Lower leg skin (tissue), 4 donors: ENCODE measurements at regions not wholly inside any gene's neighbourhood (a gene's known extent, or its start where the extent isn't known, plus 50 kb on each side); places are given as distances from the start of the nearest gene placed in this dataset.

Source experiments
- DNase-seq, 2 donors: peaks; one replicate each; pipeline ENCODE4 v3.0.0-alpha.2; 2019; ENCODE audit warnings: low spot score in 2 of 2
- H3K4me3 ChIP-seq: fragments of 200-600 bp; sonication (generic); 2 replicates; pipeline ENCODE4 v1.5.1; 2017; ENCODE audit warnings: mild to moderate bottlenecking, low read depth; ENCODE audit not compliant: poor library complexity, severe bottlenecking
- POLR2A ChIP-seq, 2 donors: fragments of 450-650 bp; IDR thresholded peaks; one replicate each; pipeline ENCODE4 v1.6.1; 2016 to 2017; ENCODE audit warnings: antibody characterized with exemption in 2 of 2, mild to moderate bottlenecking in 1 of 2, moderate library complexity in 1 of 2
- WGBS, 2 donors: methylation state at CpG; one replicate each; pipeline ENCODE4 v1.1.5; 2018; 5-methylcytosine and 5-hydroxymethylcytosine counted together
- intact Hi-C: fragments of 100-400 bp; cut with DNase I; formaldehyde crosslinking; loops from one replicate; pipeline ENCODE4 v1.15.0; 2023; ENCODE audit warnings: low total_unique reads
- TF ChIP-seq, protein P1 (sequence below), 3 donors: fragments of 450-650 bp; IDR thresholded peaks; one replicate each; pipeline ENCODE4 v1.5.1; 2016; ENCODE audit warnings: antibody characterized with exemption in 3 of 3, mild to moderate bottlenecking in 3 of 3, moderate library complexity in 2 of 3

DNA sequence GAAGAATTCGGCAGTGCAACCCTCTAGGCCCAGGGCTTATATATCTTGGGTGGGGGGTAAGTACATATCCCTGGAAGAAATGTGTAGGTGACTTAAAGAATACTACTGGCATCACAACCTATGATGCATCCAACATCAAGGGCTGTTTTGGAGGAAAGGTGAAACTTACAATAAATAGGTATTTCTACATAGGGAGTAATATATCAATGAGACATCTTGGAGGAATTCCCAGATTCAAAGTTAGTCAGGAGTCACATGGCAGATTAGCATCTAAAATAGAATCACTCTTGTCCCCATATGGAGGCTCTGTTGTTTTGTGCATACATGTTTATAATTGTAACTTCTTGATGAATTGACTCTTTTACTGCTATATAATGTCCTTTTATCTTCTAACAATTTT lies 375.5 kb downstream of the PAX1 start:
- 17 to 19% methylated on average over 1 of the region's 1 CpG for WGBS, 2 donors
- intact Hi-C loops = no loop called here
- no peak for DNase-seq
- no peak overlapping the region for H3K4me3 ChIP-seq
- TF ChIP-seq POLR2A (IDR thresholded peaks at IDR 0.05) = no peak
- TF ChIP-seq, protein P1, sequence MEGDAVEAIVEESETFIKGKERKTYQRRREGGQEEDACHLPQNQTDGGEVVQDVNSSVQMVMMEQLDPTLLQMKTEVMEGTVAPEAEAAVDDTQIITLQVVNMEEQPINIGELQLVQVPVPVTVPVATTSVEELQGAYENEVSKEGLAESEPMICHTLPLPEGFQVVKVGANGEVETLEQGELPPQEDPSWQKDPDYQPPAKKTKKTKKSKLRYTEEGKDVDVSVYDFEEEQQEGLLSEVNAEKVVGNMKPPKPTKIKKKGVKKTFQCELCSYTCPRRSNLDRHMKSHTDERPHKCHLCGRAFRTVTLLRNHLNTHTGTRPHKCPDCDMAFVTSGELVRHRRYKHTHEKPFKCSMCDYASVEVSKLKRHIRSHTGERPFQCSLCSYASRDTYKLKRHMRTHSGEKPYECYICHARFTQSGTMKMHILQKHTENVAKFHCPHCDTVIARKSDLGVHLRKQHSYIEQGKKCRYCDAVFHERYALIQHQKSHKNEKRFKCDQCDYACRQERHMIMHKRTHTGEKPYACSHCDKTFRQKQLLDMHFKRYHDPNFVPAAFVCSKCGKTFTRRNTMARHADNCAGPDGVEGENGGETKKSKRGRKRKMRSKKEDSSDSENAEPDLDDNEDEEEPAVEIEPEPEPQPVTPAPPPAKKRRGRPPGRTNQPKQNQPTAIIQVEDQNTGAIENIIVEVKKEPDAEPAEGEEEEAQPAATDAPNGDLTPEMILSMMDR (IDR thresholded peaks at IDR 0.05) = no peak

DNA sequence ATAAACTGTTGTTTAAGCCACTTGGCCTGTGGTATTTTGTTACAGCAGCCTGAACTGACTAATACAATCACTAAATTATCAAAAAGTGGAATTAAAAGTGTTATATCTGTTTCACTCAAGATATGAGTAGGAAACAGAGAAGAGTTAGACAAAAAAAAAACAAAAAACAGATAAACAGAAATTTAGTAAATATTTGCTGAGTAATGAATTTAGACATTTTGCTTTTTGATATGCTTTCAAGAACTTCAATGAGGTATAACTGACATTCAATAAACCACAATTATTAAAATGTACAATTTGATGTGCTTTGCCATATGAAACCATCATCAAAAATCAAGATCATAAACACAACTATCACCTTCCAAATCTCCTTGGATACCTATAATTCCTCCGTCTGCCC lies 369.2 kb downstream of the PAX1 start:
- no peak for DNase-seq
- WGBS, 2 donors = 79 to 86% methylated on average over 1 of the region's 1 CpG
- no peak overlapping the region for H3K4me3 ChIP-seq
- TF ChIP-seq, protein P1 (IDR thresholded peaks at IDR 0.05) = no peak
- no peak for TF ChIP-seq POLR2A (IDR thresholded peaks at IDR 0.05)
- intact Hi-C loops = no loop called here

DNA sequence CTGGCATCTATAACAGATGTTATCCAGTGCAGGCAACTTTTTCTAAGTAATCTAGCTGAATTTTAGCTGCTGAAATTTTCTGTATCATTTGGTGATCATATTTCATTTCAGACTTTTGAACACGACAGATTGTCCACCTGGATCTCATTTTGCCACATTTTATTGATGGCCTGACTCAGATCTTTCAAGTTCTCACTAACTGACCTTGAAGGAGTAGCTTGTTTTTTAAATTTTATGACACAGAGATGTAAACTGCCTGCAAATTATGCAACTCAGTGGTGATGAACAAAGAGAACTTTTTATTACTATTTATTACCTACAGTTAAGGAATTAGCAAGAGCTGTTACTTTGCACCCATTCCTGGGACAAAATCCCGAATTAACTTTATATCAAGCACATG lies 366.4 kb downstream of the PAX1 start:
- intact Hi-C loops = no loop called here
- TF ChIP-seq, protein P1 (IDR thresholded peaks at IDR 0.05) = no peak
- TF ChIP-seq POLR2A (IDR thresholded peaks at IDR 0.05) = no peak
- 45 to 47% methylated on average over 2 of the region's 2 CpGs for WGBS, 2 donors
- no peak overlapping the region for H3K4me3 ChIP-seq
- no peak for DNase-seq

DNA sequence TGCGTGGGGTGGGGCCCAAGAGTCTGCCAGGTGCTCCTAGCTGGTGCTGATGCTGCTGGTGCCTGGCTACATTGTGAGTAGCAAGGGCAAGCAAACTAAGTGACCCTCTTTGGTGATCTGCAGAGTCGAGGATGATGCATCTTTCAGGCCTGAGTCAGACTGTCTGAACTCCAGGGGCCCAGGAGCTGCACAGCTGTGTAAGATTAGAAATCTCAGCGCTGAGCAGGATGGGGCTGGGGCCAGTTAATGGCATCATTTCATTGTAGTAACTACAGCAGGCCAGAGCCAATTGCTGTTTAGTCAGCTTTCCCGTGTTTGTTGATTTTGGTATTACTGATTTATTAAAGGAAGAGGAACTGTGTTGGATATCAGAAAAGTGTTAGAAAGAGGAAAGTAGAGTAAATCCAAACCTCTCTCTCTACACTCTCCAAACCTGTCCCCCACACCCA lies 365.2 kb downstream of the PAX1 start:
- intact Hi-C loops = no loop called here
- TF ChIP-seq, protein P1 (IDR thresholded peaks at IDR 0.05) = no peak
- TF ChIP-seq POLR2A (IDR thresholded peaks at IDR 0.05) = no peak
- no peak overlapping the region for H3K4me3 ChIP-seq
- 27 to 34% methylated on average over 4 of the region's 4 CpGs for WGBS, 2 donors
- DNase-seq = peak in 1 of 2 donors; percentile 32

DNA sequence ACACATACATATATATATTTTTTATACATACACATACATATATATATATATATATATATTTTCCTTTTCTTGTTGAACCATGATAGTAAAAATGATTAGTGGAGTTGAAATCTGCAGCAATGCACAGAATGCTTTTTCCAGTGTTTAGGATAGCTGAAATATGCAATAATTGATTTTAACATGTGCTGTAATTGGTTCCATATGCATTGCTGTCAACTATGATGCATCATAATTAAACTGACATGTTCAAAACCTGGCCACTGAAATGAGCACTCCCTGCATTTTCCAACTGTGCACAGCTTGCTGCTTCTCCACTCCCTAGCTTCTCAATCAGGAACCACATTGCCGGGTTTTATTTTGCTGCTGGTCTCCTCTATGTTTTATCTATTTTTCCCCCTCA lies 358.3 kb downstream of the PAX1 start:
- no peak overlapping the region for H3K4me3 ChIP-seq
- intact Hi-C loops = no loop called here
- WGBS, 2 donors = 67 to 71% methylated on average over 1 of the region's 1 CpG
- DNase-seq = no peak
- TF ChIP-seq POLR2A (IDR thresholded peaks at IDR 0.05) = no peak
- TF ChIP-seq, protein P1 (IDR thresholded peaks at IDR 0.05) = no peak

DNA sequence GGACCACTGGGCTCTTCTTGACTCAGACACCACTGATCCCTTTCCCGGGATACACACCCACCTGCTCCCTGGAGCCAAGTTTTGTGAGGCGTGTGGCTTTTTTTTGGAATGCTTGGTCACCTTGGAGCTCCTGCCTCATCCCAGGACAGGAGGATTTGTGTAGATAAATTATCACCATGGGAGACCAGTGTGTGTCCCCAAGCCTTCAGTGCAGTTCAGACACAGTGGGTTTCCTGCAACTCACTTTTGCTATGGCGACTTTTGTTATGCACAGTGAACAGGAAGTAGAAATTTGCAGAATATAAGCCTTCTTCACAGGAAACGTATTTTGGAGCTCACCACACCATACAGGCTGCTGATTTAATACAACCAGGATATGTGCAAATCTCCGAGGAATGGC lies 357.4 kb downstream of the PAX1 start:
- no peak overlapping the region for H3K4me3 ChIP-seq
- no peak for DNase-seq
- 71 to 78% methylated on average over 5 of the region's 5 CpGs for WGBS, 2 donors
- TF ChIP-seq, protein P1 (IDR thresholded peaks at IDR 0.05) = no peak
- no peak for TF ChIP-seq POLR2A (IDR thresholded peaks at IDR 0.05)
- intact Hi-C loops = no loop called here
